Mammary epithelial cell (primary cell): ENCODE measurements at regions not wholly inside any gene's neighbourhood (a gene's known extent, or its start where the extent isn't known, plus 50 kb on each side); places are given as distances from the start of the nearest gene placed in this dataset.

ENCODE experiments used
- CTCF ChIP-seq, 2 donors: IDR thresholded peaks in 1 of 2; conservative IDR thresholded peaks in 1 of 2; 2 replicates each; pipeline ENCODE4 v1.5.1; 2011 to 2012; ENCODE audit warnings: inconsistent platforms in 2 of 2, low read length in 2 of 2, mild to moderate bottlenecking in 2 of 2, control low read depth in 1 of 2, low read depth in 1 of 2; ENCODE audit not compliant: insufficient read depth in 1 of 2; ENCODE audit errors: extremely low read depth in 1 of 2
- EZH2 ChIP-seq: IDR thresholded peaks from 2 replicates; pipeline ENCODE4 v1.6.1; 2012; ENCODE audit warnings: low read length, inconsistent platforms, borderline replicate concordance

- TF ChIP-seq CTCF (conservative IDR thresholded peaks at IDR 0.05 in 1 of 2, IDR thresholded peaks at IDR 0.05 in 1 of 2; ENCODE audit: extremely low read depth in 1 of 2, insufficient read depth in 1 of 2, low read depth in 1 of 2, low read length in 2 of 2) (no peak), EZH2 (no peak)
These were observed 529.7 kb upstream of the IL12A start for GRCh38 chr3:159458982-159459381.
